HG03571 (cell line): ENCODE measurements at regions not wholly inside any gene's neighbourhood (a gene's known extent, or its start where the extent isn't known, plus 50 kb on each side); places are given as distances from the start of the nearest gene placed in this dataset.

Source experiments
- ATAC-seq: cut with Tn5 transposase; IDR thresholded peaks from one replicate; pipeline ENCODE4 v1.9.1; 2021; ENCODE audit not compliant: unreplicated experiment

GRCh38 chr10:29141761-29142160 is 147.1 kb upstream of the LYZL1 start:
- no peak for ATAC-seq

GRCh38 chr10:29142516-29143314 is 146.2 kb upstream of the LYZL1 start:
- ATAC-seq = no peak

GRCh38 chr10:29144126-29144525 is 144.7 kb upstream of the LYZL1 start:
- no peak for ATAC-seq

GRCh38 chr10:29146311-29147100 is 142.4 kb upstream of the LYZL1 start:
- ATAC-seq = no peak

GRCh38 chr10:29150010-29150409 is 138.9 kb upstream of the LYZL1 start:
- no peak for ATAC-seq

GRCh38 chr10:29151005-29151404 is 137.9 kb upstream of the LYZL1 start:
- ATAC-seq = no peak

GRCh38 chr10:29157321-29157720 is 131.5 kb upstream of the LYZL1 start:
- no peak for ATAC-seq

GRCh38 chr10:29158066-29158465 is 130.8 kb upstream of the LYZL1 start:
- ATAC-seq = no peak

GRCh38 chr10:29160150-29160617 is 128.7 kb upstream of the LYZL1 start:
- no peak for ATAC-seq

- no peak for ATAC-seq
Measured at GRCh38 chr10:29163746-29164145, 125.1 kb upstream of the LYZL1 start.

- ATAC-seq = no peak
Measured at GRCh38 chr10:29166713-29167112, 122.2 kb upstream of the LYZL1 start.

GRCh38 chr10:29169021-29169420 is 119.8 kb upstream of the LYZL1 start:
- ATAC-seq = no peak

GRCh38 chr10:29171717-29172116 is 117.2 kb upstream of the LYZL1 start:
- ATAC-seq = no peak

- ATAC-seq = no peak
Measured at GRCh38 chr10:29174389-29174788, 114.5 kb upstream of the LYZL1 start.

GRCh38 chr10:29176845-29177832 is 111.7 kb upstream of the LYZL1 start:
- no peak for ATAC-seq

GRCh38 chr10:29181936-29182335 is 106.9 kb upstream of the LYZL1 start:
- ATAC-seq = no peak

- no peak for ATAC-seq
Measured at GRCh38 chr10:29183301-29183945, 105.4 kb upstream of the LYZL1 start.

- ATAC-seq = no peak
Measured at GRCh38 chr10:29184205-29185000, 104.5 kb upstream of the LYZL1 start.

- no peak for ATAC-seq
Measured at GRCh38 chr10:29185050-29185449, 103.8 kb upstream of the LYZL1 start.

GRCh38 chr10:29186221-29186620 is 102.6 kb upstream of the LYZL1 start:
- ATAC-seq = no peak
